GM18951 (cell line): ENCODE measurements at regions not wholly inside any gene's neighbourhood (a gene's known extent, or its start where the extent isn't known, plus 50 kb on each side); places are given as distances from the start of the nearest gene placed in this dataset.

Experiments used
- POLR2A ChIP-seq: IDR thresholded peaks from 4 replicates; pipeline ENCODE4 v1.6.1; 2011; ENCODE audit warnings: mild to moderate bottlenecking; ENCODE audit not compliant: insufficient read length, insufficient read depth; ENCODE audit errors: extremely low read depth
- in situ Hi-C: fragments of 300-500 bp; cut with MboI; formaldehyde crosslinking; loops from one replicate; pipeline ENCODE4 v1.12.0; 2022; ENCODE audit warnings: low sequenced_read_pairs, mixed read lengths, inconsistent platforms; ENCODE audit not compliant: unreplicated experiment

DNA sequence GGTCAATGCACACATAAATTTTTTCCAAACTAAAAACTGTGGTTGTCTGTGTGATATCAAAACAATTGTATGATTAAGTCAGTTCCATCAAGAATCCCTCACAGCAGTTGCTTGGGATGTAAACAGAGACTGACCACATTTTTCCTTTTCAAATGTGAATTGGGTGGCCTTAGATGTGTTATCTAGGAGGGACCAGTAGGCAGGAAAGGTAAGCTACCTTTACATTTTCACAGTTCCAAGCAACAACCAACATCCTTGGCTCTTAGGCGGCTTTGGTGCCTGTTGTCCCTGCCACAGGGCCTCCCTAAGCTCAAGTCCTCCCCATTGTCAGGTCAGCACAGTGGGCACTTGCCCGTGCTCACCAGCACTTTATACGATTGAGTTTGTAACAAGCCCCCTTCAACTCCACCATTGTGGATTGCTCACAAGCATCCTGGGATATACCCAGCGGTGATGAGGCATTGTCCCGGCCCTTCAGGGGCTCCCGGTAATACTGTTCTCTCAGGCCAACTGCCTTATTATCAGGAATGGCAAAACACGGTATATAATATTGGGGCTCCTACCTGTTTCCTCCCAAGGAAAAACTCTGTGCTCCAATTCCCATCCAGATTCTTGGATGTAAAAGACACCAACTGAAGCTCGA lies 114.9 kb upstream of the ANKRD1 start:
- TF ChIP-seq POLR2A, result no peak
- in situ Hi-C loops, result no loop called here

GRCh38 chr10:91036807-91037411 lies 116.0 kb upstream of the ANKRD1 start:
- in situ Hi-C loops, result no loop called here
- no peak for TF ChIP-seq POLR2A

- TF ChIP-seq POLR2A, result no peak
- in situ Hi-C loops, result no loop called here
These were observed 118.1 kb upstream of the ANKRD1 start for GRCh38 chr10:91038971-91039370.

- no peak for TF ChIP-seq POLR2A
- in situ Hi-C loops, result no loop called here
These were observed 119.5 kb upstream of the ANKRD1 start for GRCh38 chr10:91040343-91040742.

GRCh38 chr10:91042069-91042468 lies 121.2 kb upstream of the ANKRD1 start:
- in situ Hi-C loops, result no loop called here

DNA sequence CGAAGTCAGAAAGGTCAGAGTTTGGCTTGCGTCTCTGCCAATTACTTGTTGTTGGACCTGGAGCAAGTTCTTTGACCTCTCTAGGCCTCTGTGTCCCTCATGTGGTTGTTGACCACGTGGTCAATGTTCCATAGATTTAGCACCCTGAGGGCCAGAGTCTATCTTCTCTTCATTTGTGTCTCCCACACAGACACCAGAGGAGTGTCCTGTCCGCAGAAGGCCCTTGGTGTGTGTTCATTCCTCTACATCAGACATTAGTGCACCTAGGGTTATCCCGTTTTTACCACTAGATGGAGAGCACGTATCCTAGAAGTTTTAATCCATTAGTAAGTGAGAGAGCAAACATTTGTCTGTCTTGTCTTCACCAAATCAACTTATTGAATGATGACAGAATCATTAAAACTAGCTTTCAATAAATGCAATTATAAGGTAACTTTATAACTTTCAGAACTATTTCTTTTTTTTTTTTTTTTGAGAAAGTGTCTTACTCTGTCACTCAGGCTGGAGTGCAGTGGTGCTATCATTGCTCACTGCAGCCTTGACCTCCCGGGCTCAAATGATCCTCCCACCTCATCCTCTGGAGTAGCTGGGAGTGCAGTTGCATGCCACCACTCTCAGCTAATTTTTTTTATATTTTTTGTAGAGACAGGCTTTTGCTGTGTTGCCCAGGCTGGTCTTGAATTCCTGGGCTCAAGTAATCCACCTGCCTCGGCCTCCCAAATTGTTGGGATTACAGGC lies 122.5 kb upstream of the ANKRD1 start:
- in situ Hi-C loops, result no loop called here
- no peak for TF ChIP-seq POLR2A

More at GRCh38 chr10:91042069-91042468, 121.2 kb upstream of the ANKRD1 start:
- TF ChIP-seq POLR2A, result no peak

GRCh38 chr10:91046869-91047268 lies 126.0 kb upstream of the ANKRD1 start:
- in situ Hi-C loops, result no loop called here
- no peak for TF ChIP-seq POLR2A

DNA sequence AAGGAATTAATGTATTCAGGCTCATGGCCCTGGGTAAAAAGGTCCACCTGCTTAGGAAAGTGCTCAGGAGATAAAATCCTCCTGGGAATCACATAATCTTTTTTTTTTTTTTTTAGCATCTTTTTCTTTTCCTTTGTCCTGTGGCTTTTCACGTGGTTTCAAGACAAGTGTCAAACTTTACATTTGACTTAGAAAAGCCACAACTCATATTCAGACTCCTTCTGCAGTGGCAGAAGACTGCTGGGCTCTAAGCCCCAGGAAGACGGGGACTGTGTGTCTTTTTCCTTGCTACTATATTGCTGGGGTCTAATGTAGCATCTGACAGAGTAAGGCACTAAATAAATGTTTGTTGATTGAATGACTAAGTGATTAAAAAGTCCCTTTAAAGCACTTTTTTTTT lies 127.5 kb upstream of the ANKRD1 start:
- no peak for TF ChIP-seq POLR2A
- in situ Hi-C loops, result no loop called here

DNA sequence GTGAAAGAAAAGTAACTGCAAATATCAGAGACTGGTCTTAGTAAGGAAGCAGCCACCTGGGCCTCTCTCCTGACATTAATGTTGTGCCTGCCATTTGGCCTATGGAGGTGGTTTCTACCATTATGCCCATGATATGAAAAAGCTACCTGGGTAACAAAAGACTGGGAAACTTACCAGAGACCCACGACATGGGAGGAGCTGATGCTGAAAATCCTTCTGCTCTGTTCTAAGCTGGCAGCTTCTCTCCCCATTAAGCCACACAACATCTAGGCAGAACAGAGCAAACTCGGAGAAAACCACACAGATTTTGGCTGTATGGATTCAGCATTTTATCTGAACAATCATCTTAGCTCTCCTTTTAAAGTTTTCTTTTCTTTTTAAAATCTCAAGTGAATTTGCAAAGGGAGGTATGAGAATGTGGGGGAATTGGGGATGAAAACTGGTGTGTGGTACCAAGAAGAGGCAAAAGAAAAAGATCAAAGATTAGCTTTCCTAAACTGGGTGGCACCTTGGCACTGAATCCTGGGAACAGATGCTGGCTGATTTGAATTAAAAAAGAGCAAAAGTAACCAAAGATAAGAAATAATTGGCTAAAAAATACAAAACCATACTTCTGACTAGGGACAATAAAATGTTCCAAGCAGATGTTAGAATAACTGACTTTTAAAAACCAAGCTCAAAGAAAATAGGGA lies 128.6 kb upstream of the ANKRD1 start:
- TF ChIP-seq POLR2A, result no peak
- in situ Hi-C loops, result no loop called here

GRCh38 chr10:91049988-91050360 lies 129.1 kb upstream of the ANKRD1 start:
- TF ChIP-seq POLR2A, result no peak
- in situ Hi-C loops, result no loop called here

GRCh38 chr10:91050371-91051034 lies 129.6 kb upstream of the ANKRD1 start:
- in situ Hi-C loops, result no loop called here
- no peak for TF ChIP-seq POLR2A

DNA sequence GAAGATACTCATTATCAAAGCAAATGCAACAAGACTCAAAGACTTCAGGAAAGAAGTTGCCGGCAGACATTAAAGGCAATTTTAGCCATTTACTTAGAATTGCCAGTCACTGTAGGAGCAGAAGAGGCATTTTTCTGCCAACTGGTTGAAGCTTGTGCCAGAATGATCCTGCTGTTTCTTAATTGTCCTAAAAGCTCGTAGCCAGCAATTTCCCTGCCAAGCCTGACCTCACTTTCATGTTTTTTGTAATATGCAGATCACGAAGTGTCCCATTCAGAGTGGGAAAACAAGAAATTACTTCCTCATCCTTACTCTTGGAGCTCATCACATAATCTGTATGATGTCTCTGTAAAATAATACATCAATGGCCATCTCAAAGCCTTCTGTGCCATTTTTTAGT lies 130.9 kb upstream of the ANKRD1 start:
- TF ChIP-seq POLR2A, result no peak
- in situ Hi-C loops, result no loop called here

DNA sequence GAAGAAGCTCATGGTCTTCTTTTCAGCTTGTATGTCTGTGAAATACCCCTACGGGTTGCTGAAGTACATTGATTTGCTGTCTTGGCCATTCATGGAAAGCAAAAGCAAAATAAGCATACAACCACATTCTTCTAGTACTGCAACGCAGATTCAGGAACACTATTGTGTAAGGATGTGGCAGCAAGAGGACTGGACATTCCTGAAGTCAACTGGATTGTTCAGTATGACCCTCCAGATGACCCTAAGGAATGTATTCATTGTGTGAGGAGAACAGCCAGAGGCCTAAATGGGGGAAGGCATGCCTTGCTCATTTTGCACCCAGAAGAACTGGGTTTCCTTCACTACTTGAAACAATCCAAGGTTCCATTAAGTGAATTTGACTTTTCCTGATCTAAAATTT lies 133.4 kb upstream of the ANKRD1 start:
- TF ChIP-seq POLR2A, result no peak
- in situ Hi-C loops, result no loop called here
